22Rv1 (cell line): ENCODE measurements at regions not wholly inside any gene's neighbourhood (a gene's known extent, or its start where the extent isn't known, plus 50 kb on each side); places are given as distances from the start of the nearest gene placed in this dataset.

Experiments used
- H3K27ac ChIP-seq: fragments of 450-650 bp; 2 replicates; pipeline ENCODE4 v1.5.1; 2017
- ZFX ChIP-seq: fragments of 450-650 bp; IDR thresholded peaks from 2 replicates; pipeline ENCODE4 v1.6.1; 2017; ENCODE audit warnings: antibody characterized with exemption, borderline replicate concordance
- TF ChIP-seq, protein P1 (sequence below): fragments of 450-650 bp; IDR thresholded peaks from 2 replicates; pipeline ENCODE4 v1.5.1; 2017; ENCODE audit warnings: mild to moderate bottlenecking

- no peak overlapping the region for H3K27ac ChIP-seq
- TF ChIP-seq, protein P1, sequence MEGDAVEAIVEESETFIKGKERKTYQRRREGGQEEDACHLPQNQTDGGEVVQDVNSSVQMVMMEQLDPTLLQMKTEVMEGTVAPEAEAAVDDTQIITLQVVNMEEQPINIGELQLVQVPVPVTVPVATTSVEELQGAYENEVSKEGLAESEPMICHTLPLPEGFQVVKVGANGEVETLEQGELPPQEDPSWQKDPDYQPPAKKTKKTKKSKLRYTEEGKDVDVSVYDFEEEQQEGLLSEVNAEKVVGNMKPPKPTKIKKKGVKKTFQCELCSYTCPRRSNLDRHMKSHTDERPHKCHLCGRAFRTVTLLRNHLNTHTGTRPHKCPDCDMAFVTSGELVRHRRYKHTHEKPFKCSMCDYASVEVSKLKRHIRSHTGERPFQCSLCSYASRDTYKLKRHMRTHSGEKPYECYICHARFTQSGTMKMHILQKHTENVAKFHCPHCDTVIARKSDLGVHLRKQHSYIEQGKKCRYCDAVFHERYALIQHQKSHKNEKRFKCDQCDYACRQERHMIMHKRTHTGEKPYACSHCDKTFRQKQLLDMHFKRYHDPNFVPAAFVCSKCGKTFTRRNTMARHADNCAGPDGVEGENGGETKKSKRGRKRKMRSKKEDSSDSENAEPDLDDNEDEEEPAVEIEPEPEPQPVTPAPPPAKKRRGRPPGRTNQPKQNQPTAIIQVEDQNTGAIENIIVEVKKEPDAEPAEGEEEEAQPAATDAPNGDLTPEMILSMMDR: no peak
- TF ChIP-seq ZFX: no peak
Observed at GRCh38 chr18:22114526-22115321, 54.7 kb upstream of the GATA6 start.

DNA sequence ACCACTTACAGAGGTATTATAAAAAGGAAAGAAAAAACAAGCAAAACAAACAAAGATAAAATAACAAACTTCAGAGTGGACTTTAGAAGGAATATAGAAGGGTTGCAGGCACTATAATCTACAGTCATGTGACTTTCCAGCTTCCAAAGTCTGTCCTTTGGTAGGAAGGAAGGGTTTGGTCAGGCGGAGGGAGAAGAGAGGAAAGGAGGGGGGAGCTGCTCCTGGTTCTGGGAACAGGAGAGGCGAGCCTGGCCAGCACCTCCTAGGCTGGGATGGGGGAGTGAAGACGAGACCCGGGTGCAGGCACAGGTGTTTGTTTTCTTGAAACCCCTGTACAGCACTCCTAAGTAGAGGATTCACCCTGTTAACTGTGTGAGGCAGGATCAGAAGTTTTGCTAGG lies 53.8 kb upstream of the GATA6 start:
- TF ChIP-seq, protein P1: no peak
- TF ChIP-seq ZFX: no peak
- H3K27ac ChIP-seq: no peak overlapping the region
